Adrenal gland (tissue), 5 donors: ENCODE measurements at regions not wholly inside any gene's neighbourhood (a gene's known extent, or its start where the extent isn't known, plus 50 kb on each side); places are given as distances from the start of the nearest gene placed in this dataset.

Experiments
- POLR2A ChIP-seq, 2 donors: fragments of 450-650 bp; IDR thresholded peaks; one replicate each; pipeline ENCODE4 v1.6.1; 2017; ENCODE audit warnings: antibody characterized with exemption in 2 of 2, mild to moderate bottlenecking in 2 of 2, moderate library complexity in 1 of 2
- TF ChIP-seq, protein P1 (sequence below), 6 experiments: fragments of 450-650 bp in 4 of 6; fragments of 200-600 bp in 2 of 6; sonication (generic) in 1 of 6; IDR thresholded peaks; 1 replicate in 5 of 6; 2 replicates in 1 of 6; pipeline versions ENCODE4 v1.5.1 to v1.8.0; 2016 to 2021; ENCODE audit warnings: antibody characterized with exemption in 6 of 6, mild to moderate bottlenecking in 2 of 6, moderate library complexity in 1 of 6
- donor health status: DM: no; HTN: no; CAD: no.

GRCh38 chr13:19085258-19085657 lies 96.4 kb downstream of the TUBA3C start:
- TF ChIP-seq, protein P1, sequence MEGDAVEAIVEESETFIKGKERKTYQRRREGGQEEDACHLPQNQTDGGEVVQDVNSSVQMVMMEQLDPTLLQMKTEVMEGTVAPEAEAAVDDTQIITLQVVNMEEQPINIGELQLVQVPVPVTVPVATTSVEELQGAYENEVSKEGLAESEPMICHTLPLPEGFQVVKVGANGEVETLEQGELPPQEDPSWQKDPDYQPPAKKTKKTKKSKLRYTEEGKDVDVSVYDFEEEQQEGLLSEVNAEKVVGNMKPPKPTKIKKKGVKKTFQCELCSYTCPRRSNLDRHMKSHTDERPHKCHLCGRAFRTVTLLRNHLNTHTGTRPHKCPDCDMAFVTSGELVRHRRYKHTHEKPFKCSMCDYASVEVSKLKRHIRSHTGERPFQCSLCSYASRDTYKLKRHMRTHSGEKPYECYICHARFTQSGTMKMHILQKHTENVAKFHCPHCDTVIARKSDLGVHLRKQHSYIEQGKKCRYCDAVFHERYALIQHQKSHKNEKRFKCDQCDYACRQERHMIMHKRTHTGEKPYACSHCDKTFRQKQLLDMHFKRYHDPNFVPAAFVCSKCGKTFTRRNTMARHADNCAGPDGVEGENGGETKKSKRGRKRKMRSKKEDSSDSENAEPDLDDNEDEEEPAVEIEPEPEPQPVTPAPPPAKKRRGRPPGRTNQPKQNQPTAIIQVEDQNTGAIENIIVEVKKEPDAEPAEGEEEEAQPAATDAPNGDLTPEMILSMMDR (IDR thresholded peaks at IDR 0.05): no peak
- TF ChIP-seq POLR2A (IDR thresholded peaks at IDR 0.05): no peak
